OCI-LY3 (cell line): ENCODE measurements at regions not wholly inside any gene's neighbourhood (a gene's known extent, or its start where the extent isn't known, plus 50 kb on each side); places are given as distances from the start of the nearest gene placed in this dataset.

ENCODE experiments used
- CTCF ChIP-seq: fragments of 200-600, 300-600 bp; sonication (generic); IDR thresholded peaks from 2 replicates; pipeline ENCODE4 v1.5.1; 2014; ENCODE audit warnings: antibody characterized with exemption, low read length, low read depth
- EZH2phosphoT487 ChIP-seq: fragments of 200-600 bp; shearing (Covaris generic); IDR thresholded peaks from 2 replicates; pipeline ENCODE4 v1.6.1; 2018; ENCODE audit warnings: antibody characterized with exemption, mixed run types, low read depth

GRCh38 chr18:61019338-61020301 lies 313.6 kb upstream of the CDH20 start:
- no peak for TF ChIP-seq CTCF
- no peak for TF ChIP-seq EZH2phosphoT487
